GM21717 (cell line): ENCODE measurements at regions not wholly inside any gene's neighbourhood (a gene's known extent, or its start where the extent isn't known, plus 50 kb on each side); places are given as distances from the start of the nearest gene placed in this dataset.

ENCODE experiments used
- ATAC-seq: cut with Tn5 transposase; IDR thresholded peaks from one replicate; pipeline ENCODE4 v1.9.1; 2021; ENCODE audit warnings: mild to moderate bottlenecking, moderate library complexity; ENCODE audit not compliant: unreplicated experiment

GRCh38 chr6:14451594-14452374 lies 334.2 kb downstream of the CD83 start:
- no peak for ATAC-seq

DNA sequence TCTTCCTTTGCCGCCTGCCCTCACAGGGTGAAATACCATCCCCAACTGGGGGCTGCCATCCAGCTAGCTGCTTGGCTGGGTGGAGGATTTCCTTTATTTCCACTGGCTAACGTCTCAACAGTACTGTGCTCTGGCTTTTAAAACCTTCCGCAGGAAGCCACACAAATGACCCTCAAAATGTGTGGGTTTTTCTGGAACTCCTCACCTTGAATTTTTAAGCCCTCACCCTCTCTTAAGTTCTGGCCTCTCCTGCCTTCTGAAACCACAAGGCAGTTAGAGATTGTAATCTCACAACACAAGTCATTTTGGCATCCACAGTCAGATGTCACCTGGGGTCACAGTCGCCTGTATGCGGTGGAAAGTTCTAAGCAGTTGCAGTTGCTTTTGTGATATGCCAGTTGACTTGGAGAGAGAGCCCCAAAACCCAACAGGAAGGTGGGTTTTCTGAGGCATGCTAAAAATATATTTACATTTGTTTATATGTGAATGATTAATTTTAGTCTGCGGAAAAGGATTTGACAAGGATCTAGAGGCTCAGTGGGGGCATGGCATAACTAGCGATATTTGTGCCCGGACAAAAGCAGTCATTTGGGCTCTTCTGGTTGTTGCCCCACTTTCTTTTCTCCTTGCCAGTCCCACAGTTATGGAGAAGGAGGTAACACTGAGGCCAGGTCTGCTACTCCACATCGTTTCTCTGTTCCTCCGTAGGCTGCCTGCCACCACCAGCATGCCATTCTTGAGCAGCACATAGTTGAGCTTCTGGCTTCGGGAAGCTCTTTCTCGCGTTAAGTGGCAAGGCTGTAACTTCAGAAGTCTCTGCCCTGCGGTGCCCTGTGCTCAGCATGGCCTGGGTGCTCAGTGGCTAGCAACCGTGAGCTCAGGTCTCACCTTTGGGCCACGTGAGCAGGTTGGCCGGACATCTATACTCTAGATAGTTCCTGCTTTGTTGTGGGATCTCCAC lies 335.3 kb downstream of the CD83 start:
- ATAC-seq = no peak

DNA sequence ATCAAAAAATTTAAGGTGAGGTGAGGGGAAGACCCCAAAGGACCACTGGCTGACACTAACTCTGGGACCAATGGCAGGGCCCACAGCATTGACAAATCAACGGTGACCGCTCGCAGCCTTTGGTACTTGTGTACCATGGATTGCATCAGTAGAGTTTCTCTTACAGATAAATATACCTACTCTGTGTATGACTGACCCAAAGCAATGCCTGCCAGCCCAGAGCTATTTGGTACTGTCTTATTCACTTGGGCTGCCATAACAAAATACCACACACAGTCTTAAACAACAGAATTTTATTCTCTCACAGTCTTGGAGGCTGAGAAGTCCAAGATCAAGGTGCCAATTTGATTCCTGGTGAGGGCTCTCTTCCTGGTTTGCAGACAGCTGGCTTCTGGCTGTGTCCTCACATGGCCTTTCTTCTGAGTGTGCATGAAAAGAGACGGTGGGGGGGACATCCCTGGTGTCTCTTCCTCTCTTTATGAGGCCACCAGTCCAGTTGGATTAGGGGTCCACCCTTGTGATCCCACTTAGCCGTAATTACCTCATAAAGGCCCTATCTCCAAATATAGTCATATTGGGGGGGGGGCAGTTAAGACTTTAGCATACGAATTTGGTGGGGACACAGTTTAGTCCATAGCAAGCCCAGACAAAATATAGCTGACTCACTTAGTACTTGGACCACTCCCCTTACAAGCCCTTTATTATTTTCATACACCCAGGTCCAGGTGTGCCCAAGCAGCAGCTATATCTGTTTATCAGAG lies 336.3 kb downstream of the CD83 start:
- no peak for ATAC-seq

- no peak for ATAC-seq
Measured at GRCh38 chr6:14454473-14454775, 336.9 kb downstream of the CD83 start.

- ATAC-seq = no peak
Measured at GRCh38 chr6:14455427-14455826, 337.9 kb downstream of the CD83 start.

DNA sequence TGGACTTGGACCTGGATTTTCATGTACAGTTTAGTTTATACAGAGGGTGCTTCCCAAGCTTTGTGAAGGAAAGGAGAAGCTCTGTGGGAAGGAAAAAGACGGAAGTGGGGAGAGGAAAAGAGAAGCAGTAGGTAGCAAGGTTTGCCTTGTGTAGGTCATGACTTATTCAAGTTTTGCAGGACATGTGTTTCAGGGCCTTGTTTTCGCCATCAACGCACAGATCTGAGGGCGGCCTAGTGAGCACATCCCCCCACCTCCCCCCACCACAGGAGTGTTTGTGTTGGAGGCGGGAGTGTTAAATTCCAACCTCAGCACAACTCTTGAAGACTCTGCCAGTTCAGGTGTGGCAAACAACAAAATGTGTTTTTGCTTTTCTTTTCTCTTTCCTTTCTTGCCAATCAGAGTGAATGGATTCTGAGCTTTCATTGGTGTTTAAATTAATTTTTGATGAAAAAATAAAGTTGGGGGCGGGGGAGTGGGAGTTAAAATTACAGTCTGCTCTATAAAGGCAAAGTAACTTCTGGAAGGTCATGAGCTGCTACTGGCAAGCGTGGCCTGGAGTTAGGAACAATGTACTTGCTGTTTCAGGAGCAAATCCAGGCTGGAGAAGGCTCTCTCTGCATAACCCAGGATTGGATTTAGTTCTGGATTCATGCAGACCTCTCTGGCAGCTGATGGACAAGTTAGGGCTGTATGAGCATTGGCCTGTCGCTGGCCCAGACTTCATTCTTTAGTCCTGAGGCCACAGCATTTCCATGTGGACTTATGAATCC lies 338.5 kb downstream of the CD83 start:
- ATAC-seq = no peak

DNA sequence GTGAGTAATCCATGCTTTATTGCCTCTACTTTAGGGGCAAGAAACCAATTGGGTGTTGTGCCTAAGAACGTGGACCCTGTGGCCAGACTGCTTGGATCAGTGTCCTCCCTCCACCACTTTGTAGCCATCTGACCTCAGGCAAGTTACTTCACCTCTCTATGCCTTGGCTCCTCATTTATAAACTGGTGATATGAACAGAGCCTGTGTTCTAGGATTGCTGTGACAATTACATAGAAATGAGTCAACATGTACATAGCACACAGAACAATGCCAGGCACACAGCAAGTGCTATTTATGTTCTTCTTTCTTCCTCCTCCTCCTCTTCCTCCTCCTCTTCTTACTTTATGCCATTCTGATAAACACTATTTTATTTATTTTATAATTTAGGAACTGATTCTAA lies 339.4 kb downstream of the CD83 start:
- ATAC-seq = no peak

- no peak for ATAC-seq
Measured at GRCh38 chr6:14458669-14459266, 341.2 kb downstream of the CD83 start.

GRCh38 chr6:14459315-14459714 lies 341.7 kb downstream of the CD83 start:
- no peak for ATAC-seq

DNA sequence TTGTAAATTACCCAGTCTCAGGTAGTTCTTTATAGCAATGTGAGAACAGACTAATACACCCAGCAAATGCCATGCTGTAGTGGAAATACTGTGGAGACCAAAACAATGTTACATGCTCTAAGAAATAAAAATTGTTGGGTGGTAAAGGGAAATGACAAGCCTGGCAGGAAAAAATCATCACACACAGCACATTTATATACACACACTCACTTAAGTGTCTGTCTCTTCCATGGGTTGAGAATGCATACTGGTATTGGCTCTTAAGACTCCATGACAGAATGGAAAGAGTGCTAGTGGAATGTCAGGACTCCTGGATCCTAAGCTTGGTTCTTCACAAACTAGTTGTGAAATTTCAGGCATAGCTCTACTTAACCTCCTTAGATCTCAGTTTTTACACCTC lies 343.0 kb downstream of the CD83 start:
- ATAC-seq = no peak

DNA sequence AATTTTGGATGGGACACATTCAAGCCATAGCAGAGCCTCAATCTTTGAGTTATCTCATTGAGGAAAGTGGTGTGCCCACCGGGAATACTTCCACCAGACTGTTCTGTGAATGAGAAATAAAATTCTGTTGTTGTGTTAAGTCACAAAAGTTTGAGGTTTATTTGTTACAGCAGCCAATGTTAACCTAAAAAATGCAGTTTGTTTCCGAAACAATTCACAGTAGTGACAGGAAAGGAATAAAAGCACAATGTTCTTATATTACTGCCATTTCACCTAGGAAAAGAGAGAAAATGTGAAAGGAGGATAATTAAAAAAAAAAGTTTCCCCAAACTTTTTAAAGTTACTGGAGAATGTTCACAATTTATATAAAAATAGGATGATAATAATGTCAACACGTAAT lies 344.6 kb downstream of the CD83 start:
- no peak for ATAC-seq

GRCh38 chr6:14462566-14462965 lies 345.0 kb downstream of the CD83 start:
- no peak for ATAC-seq

GRCh38 chr6:14463110-14463509 lies 345.5 kb downstream of the CD83 start:
- ATAC-seq = no peak

GRCh38 chr6:14464055-14464454 lies 346.5 kb downstream of the CD83 start:
- ATAC-seq = no peak

- ATAC-seq = no peak
Measured at GRCh38 chr6:14464716-14465115, 347.1 kb downstream of the CD83 start.

- no peak for ATAC-seq
Measured at GRCh38 chr6:14466278-14466677, 348.7 kb downstream of the CD83 start.

- no peak for ATAC-seq
Measured at GRCh38 chr6:14467591-14467990, 350.0 kb downstream of the CD83 start.

DNA sequence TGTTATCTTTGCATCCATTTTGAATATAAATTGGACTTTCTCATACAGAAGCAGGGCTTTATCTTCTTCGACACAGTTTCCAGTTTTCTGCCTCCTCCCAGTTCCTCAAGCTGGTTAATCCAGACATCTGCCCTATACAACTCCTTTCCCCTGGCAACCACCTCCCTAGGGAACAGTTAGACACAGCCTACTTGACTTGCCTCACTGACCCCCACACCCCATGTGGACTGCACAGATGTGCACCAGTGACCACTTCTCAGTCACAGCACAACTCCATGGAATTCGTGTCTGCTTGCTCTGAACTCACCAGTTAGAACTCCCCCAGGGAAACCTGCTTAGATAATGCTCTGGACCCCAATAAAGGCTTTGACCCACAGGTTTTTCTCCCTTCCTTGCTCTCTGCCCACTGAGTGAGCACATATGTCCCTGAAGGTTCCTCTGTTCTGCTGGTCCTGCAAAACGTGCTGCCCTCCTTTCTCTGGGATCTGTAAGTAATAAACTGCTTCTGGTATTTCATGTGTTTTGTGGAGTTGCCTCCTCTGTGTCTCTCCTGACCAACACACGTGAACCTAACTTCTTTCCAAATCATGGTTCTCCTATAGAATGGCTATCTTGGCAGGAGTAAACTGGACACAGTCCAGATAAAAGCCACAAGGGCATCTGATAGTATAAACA lies 351.2 kb downstream of the CD83 start:
- ATAC-seq = no peak

DNA sequence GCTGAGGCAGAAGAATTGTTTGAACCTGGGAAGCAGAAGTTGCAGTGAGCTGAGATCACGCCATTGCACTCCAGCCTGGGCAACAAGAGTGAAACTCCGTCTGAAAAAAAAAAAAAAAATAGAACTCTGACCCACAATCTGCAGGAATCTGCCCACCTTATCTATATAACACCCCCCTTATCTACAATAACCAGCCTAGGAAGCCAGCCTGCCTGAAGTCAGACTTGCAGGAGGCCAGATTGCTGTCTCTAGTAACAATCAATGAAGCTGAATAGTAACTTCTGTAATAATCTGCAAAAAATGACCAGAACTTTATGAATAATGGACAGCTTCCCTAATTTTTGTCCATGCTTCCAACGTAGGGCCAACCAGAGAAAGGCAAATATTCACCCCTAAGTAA lies 352.5 kb downstream of the CD83 start:
- ATAC-seq = no peak

DNA sequence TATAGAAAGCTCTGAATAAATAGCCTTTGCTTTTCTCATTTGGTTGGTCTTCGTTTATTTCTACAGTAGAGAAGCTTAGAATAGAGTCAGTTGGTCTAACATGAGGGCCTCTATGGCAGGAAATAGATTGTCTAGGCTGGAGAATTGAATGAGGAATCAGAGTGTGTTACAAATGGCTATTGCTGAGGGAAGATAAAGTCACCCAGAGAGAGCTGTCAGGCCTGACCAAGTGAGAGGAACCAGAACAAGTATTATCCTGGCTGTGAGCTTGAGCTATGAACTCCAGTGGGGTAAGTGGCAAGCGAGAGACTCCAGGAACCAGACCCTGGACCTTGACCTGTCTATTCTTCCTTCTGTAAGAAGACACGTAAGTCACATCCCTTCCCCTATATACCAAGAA lies 353.1 kb downstream of the CD83 start:
- no peak for ATAC-seq
